Ishikawa (cell line): ENCODE measurements at regions not wholly inside any gene's neighbourhood (a gene's known extent, or its start where the extent isn't known, plus 50 kb on each side); places are given as distances from the start of the nearest gene placed in this dataset.

Experiments used
- CEBPB ChIP-seq: IDR thresholded peaks from 2 replicates; pipeline ENCODE4 v1.6.1; 2012
- EGR1 ChIP-seq: IDR thresholded peaks from 2 replicates; pipeline ENCODE4 v1.6.1; 2012
- ZBTB7A ChIP-seq: IDR thresholded peaks from 2 replicates; pipeline ENCODE4 v1.6.1; 2012; ENCODE audit warnings: low read depth
- TF ChIP-seq, protein P1 (sequence below): IDR thresholded peaks from 2 replicates; pipeline ENCODE4 v1.6.1; 2012

DNA sequence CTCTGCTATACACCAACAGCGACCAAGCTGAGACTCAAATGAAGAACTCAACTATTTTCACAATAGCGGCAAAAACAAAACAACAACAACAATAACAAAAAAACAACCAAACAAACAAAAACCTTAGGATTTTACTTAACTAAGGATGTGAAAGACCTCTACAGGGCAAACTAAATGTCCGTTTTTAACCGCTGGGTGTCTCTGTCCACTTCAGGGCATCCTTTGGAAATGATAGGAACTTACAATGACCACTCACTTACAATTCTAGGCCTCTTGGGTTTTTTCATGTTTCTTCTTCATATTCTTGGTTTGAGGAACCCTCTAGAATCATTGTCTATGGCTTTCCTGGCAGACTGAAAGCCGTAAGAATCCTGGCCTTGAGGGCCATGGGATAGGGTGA lies 134.0 kb upstream of the FAM78B start:
- no peak for TF ChIP-seq EGR1
- TF ChIP-seq, protein P1, sequence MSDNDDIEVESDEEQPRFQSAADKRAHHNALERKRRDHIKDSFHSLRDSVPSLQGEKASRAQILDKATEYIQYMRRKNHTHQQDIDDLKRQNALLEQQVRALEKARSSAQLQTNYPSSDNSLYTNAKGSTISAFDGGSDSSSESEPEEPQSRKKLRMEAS = no peak
- no peak for TF ChIP-seq ZBTB7A
- TF ChIP-seq CEBPB = no peak
